ENCODE measurements at regions not wholly inside any gene's neighbourhood (a gene's known extent, or its start where the extent isn't known, plus 50 kb on each side); places are given as distances from the start of the nearest gene placed in this dataset.

- TF ChIP-seq E2F6 (IDR thresholded peaks at IDR 0.05): no peak
- no peak for TF ChIP-seq SAP30 (IDR thresholded peaks at IDR 0.05; ENCODE audit: insufficient read depth, insufficient replicate concordance, low read length)
Observed at GRCh38 chr3:90011996-90012395, 904.6 kb downstream of the EPHA3 start (continued).

Data from H1 (cell line).